ENCODE measurements at regions not wholly inside any gene's neighbourhood (a gene's known extent, or its start where the extent isn't known, plus 50 kb on each side); places are given as distances from the start of the nearest gene placed in this dataset.
"Not testable (repeated sequence)": the region's sequence is repeated elsewhere in the genome, so short reads cannot be mapped to it uniquely, and the experiment has no call there.

DNA sequence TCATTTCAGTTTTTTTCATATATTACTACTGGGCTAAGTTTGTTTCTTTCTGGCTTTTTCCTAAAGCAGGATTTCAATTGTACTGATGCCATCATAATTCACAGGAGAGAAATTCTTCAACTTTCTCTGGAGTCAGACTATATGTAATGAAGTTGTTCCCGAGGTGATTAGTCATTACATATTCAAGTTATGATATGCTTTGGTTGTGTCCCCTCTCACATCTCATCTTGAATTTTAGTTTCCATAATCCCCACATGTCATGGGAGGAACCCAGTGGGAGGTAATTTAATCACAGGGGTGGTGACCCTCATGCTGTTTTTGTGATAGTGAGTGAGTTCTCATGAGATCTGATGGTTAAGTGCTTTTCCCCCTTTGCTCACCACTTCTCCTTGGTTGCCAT, 227.5 kb upstream of the LRIG3 start:
- no peak for DNase-seq (ENCODE audit: low read depth)

DNA sequence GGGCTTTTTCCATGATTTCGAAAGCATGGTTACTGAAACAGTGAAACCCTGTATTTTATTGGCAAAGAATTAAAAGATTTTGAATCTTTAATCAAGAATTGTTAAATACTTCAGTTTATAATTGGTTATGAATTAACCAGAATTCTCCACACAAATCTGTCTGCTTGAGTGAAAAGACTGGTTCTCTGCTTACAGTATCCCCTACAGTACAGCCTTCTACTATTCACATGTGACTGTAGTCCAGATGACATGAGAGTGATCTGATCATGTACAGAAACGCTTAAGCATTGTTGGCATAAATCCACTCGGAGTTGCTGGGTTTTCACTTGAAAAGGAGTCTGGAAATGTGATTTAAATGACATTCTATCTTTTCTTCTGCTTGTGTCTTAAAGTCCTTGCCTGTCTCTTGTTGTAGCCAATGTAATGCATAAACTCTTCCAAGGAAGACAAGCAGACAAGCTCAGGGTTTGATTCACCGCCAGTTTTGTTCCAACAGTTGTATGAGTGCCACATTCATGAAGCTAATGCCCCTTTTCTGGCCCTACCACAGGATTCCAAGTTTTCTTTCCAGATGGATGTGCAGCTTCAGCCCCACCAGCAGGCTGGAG, 222.0 kb upstream of the LRIG3 start:
- no peak for DNase-seq (ENCODE audit: low read depth)

DNA sequence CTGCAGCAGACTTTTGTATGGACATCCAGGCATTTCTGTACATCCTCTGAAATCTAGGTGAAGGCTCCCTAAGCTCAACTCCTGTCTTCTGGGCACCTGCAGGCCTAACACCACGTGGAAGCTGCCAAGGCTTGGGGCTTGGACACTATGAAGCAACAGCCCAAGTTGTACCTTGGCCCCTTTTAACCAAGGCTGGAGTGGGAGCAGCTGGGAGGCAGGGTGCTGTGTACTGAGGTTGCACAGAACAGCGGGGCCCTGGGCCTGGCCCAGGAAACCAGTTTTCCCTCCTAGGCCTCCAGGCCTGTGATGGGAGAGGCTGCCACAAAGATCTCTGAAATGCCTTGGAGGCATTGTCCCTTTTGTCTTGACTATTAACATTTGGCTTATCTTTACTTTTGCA, 214.4 kb upstream of the LRIG3 start:
- no peak for DNase-seq (ENCODE audit: low read depth)

DNA sequence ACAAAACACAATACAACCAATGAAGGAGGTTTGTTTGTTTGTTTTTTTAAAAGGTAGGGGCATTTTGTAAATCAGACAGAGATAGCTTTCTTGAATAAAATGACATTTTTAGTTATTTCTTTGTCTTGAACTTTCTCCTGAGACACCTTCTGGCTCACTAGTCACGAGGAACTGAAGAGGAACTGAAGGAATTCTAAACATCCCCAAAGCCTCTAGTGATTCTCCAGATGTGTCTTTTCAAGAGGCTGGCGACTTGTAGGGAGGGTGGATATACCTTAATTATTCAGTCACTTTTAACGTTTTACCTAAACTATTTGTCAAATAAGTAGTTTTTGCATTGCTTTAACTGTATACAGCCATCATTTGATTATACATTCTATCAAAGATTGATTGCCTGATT, 211.2 kb upstream of the LRIG3 start:
- DNase-seq (ENCODE audit: low read depth), result no peak

DNA sequence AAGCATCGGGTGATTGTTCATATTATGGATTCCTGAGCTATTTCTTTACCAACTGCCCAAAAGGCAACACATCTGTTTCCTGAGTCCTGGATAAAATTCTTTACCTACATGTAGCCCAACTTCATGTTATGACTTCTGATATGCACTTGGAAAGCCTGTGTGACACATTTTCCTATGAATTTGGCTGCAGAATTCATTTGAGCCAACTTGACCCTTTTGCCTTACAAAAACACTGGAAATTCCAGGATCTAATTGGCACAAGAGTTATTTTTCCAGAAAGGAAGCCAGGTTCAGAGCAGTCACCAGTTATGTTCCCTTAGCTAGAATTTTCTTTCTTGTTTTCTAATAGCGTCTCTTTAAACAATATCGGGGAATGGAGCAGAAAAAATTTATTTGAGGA, 202.5 kb upstream of the LRIG3 start:
- no peak for DNase-seq (ENCODE audit: low read depth)

DNA sequence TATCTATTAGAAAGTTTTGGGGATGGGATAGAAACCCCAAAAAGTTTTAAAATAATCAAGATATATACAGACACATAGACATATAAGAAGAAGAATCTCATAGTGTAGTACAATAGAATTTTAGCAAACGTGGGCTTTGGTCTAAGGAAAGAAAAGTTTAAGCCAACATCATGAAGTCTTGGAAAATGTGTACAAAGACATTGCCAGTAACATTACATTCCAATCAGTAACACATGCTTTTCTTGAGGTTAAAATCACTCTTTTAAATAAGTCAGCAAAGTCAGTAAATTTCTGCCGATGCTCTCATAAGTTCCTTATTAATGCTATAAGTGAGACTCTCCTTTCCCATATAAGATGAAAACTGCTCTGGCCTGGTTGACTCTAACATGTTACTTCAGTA, 201.1 kb upstream of the LRIG3 start:
- no peak for DNase-seq (ENCODE audit: low read depth)

DNA sequence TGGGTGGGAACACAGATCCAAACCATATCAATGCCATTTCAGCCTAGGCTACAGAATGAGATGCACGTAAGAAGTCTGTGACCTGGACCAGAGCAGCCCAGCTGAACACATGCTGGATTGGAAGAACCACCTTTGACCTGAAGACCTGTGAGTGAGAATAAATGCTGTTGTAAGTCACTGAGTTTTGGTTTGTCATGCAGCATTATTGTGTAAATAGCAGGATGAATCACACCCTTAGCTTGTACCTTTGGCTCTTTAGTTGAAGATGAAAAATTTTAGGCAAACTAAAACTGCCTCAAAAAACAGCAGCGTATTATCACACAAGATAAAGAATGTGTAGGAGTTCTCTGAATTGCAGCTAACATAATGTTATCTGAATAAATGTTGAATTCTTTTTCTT, 199.4 kb upstream of the LRIG3 start:
- no peak for DNase-seq (ENCODE audit: low read depth)

DNA sequence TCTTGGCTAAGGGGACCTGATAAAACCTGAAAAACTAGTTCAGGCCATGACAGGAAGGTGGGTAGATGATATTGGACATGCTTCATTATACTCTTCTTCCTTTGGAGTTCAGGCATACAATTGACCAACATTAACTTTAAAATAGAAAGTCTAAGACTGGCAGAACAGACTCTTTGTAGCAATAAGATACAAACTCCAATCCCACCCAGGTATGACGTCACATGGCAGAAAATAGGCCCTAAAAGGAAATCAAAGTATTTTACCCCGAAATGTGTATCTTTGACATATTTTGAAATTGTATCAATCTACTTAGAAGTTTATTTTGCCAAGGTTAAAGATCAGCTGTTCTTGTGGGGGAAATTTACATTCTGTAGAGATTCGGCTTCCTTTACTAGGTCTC, 198.1 kb upstream of the LRIG3 start:
- DNase-seq (ENCODE audit: low read depth), result no peak

DNA sequence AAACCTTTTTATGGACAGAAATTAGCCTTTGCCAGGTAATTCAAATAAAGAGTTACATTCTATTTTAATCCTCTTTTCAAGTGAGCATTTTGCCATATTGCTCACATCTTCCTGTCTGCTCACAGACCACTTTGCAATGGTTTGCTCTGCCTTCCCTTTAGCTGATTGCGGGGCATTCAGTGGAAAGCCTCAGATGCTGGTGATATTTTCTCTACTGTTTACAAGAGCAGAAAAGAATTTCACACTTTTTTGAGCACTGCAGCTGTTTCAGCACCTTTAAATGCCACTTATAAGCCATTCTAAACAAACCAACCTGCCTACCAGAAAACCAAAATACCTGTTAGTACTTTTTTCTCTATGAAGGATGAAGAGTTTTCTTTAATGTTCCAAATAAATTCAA, 195.7 kb upstream of the LRIG3 start:
- no peak for DNase-seq (ENCODE audit: low read depth)

DNA sequence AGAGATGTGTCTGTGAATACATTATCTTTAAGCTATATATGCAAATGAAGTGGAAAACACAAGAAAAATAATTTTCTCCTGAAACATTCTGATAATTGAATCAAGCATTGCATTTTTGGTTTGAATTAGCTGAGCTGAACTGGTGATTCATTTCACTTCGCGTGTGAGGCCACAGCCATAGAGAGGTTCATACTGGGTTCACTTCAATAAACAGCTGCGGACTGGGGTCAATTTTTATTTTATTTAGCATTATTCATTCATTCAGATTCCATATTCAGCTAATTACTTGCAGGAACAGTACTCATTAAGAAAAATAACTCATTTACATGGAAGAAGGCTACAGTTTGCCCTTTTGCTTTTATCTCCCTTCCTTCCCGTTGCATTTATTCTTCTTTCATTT, 195.2 kb upstream of the LRIG3 start:
- no peak for DNase-seq (ENCODE audit: low read depth)

DNA sequence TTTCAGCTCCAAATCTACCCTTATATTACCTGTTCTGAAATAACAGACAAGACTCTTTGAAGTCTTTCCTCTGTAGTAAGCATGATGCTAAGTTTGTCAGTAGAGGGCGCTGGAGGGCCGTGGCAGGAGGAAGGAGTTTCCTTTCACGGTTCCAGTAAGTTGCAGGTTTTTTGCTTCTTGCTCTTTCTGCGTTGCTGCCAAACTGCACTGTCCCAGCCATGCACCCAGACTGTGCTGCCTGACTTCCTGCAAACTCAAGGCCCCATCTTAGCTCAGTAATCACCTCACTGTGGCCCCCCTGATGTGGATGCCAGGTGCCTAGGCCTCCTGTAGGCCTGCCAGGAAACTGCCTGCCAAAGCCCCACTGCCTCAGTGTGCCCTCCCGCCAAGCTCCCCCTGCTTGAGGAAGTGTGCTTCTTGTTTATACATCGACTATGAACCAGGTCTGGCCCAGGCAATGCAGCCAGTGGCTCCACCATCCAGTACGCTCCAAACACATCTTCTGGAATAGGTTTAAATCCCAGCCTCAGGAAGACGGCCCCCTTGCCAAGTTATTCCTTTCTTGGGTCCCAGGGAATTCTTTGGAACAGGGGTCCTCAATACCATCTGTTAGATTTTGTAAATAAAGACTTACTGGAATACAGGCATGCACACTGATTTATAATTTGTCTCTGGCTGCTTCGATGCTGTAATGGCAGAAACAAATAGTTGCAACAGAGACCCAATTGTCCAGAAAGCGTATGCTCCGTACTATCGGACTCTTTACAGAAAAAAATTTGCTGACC, 193.7 kb upstream of the LRIG3 start:
- DNase-seq (ENCODE audit: low read depth), result peak; percentile 35

DNA sequence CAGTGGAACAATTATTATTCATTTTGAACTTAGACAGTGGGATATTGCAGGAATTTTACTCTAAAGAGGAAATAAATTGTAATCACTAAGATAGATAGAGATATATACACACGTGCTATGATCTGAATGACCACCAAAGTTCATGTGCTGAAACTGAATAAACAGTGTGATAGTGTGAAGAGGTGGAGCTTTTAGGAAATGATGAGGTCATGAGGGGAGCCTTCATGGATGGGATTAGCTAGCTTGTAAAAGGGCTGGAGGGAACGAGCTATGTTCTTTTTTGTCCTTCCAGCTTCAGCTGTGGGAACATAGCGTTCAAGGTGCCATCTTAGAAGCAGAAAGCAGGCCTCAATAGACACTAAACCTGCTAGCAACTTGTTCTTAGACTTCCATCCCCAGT, 191.5 kb upstream of the LRIG3 start:
- DNase-seq (ENCODE audit: low read depth), result no peak

DNA sequence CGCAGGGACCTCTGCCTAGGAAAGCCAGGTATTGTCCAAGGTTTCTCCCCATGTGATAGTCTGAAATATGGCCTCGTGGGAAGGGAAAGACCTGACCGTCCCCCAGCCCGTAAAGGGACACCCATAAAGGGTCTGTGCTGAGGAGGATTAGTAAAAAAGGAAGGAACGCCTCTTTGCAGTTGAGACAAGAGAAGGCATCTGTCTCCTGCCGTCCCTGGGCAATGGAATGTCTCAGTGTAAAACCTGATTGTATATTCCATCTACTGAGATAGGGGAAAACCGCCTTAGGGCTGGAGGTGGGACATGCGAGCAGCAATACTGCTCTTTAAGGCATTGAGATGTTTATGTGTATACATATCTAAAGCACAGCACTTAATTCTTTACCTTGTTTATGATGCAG, 188.2 kb upstream of the LRIG3 start:
- not testable (repeated sequence) for DNase-seq (ENCODE audit: low read depth)

DNA sequence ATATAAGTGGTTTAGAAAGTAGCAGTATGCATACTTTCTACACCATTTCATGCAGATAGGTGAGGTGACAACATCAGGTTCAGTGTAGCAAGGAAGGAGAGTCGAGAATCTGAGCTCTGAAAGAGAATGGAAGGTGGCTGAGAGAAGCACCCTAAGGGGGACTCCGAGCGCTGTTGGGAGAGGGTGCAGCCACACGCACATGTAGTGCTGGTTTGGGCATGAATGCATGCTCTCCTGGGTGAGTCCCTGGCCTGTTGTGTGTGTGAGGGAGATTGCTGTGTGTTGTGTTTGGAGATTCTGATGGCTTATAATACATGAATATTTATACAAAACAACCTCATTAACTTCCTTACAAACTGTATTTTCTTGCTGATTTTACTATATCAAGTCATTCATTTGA, 180.3 kb upstream of the LRIG3 start:
- DNase-seq (ENCODE audit: low read depth), result no peak

DNA sequence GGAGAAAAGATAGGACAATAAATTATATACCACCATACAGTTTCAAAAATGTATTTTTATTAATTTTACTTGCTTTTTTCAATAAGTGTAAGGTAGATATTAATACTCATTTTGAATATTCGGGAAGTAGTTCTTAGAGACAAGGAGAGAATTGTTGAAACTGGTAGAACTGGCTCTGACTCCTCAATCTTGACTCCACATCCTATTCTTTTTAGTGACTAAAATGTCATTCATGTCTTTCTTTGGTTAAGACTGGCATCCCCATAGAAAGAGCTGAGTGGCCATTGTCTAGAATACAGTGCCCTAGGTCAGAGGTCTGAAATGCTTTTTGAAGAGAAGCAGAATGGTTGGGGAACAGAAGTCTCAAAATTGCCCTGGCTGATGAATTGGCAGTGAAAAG, 177.6 kb upstream of the LRIG3 start:
- DNase-seq (ENCODE audit: low read depth), result no peak

DNA sequence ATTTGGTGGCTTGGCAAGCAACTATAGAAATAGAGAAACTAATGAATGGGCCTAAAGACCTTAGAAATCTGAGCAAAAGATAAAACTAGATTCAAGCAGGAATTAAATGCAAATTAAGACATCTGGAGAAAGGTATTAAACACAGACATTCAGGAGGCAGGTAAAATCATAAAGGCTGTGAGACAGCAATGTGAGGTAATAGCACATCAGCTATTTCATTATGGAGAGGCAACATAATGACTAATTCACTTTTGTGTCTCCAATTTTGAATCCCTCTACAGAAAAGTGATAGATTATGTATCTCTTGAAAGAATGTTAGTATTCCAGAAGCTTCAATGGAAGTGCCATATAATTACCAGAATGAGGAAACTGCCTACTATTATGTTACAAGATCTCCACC, 175.9 kb upstream of the LRIG3 start:
- DNase-seq (ENCODE audit: low read depth), result no peak

DNA sequence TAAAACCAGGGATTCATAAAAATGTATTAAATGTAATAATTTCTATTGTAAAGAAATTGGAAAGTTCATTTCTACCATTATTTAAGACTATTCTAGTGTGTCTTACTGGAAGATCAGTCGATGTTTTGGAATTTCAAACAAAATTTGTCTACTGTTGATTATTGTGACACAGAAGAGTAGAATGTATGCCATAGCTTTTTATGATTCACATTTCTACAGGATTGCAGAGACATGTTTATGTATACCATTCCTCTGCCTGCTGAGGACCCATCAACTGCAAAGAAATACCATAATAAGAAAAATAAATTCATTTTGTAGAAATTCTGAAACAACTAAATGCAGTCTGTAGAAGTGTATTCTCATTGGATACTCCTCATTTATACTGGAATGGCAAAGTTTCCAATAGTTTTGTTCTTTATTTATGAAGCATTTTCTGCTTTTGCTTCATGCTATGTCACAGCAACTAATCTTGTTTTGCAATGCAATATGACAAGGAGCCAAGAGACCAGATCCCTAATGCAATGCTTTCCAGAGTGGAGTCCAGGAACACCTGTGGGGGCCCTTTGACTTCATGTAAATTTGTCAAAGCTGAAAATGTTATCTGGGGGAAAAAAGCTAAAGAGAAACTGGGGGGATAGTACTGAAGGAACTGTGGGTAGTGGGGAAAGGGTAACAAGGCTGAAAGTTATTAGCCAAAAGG, 172.9 kb upstream of the LRIG3 start:
- no peak for DNase-seq (ENCODE audit: low read depth)

DNA sequence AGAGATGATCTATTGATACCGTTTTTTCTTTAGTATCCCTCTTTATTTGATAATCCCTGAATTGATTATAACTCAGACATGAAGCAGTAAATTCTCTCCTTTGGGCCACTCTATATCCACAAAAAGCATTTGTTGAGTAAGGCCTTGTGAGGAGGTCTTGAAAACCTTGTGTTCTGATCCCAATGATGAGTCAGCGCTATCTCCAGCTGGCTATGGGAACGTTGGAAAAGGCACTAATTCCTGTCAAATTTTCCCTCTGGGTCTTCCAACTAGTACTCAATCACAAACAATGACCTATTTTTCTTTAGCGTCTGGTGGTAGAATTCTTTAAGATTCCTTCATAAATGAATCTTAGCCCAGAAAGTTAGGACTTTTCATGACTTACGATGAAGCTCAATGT, 168.4 kb upstream of the LRIG3 start:
- DNase-seq (ENCODE audit: low read depth), result no peak

DNA sequence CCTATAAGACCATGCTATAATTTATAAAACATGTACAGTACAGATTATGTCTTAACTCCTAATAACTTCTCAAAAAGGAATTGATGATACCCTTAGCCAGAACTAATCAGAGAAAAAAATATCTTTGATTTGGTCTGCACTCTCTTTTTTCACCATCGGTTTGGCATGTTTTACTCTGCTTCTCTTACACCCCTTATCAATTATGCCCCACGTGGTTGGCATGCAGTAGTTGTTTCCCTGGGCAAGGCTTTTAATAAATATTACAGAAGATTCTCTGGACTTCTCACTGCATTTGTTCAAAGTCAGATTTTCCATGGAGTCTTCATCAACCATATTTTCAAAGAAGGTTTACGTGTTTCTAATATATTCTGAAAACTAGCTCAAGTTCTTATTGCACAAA, 167.4 kb upstream of the LRIG3 start:
- no peak for DNase-seq (ENCODE audit: low read depth)

DNA sequence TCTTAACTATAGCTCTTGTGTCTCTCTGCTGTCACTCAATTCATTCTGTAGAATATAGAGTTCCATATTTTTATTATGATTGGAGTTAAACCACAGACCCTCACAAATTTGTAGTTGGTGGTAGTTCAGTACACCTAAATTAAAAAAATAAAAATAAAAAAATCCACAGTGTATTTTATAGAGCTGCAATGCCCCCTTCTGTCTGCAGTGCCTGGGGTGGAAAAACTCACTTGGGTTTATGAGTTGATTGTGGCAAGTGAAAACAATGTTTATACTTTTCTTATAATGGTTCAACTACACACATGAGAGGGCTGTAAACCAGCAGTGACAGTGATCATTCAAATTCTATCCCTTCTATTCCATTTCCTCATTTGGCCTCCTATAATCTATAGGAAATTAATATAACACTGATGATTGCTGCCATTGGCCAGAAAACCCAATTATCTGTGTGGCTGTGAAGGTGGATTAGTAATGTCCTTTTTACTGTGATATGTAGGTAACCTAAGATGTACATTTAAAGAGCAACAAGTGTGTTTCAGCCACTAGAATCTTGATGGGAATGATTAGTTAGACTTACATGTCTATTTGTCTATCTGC, 166.9 kb upstream of the LRIG3 start:
- no peak for DNase-seq (ENCODE audit: low read depth)

DNA sequence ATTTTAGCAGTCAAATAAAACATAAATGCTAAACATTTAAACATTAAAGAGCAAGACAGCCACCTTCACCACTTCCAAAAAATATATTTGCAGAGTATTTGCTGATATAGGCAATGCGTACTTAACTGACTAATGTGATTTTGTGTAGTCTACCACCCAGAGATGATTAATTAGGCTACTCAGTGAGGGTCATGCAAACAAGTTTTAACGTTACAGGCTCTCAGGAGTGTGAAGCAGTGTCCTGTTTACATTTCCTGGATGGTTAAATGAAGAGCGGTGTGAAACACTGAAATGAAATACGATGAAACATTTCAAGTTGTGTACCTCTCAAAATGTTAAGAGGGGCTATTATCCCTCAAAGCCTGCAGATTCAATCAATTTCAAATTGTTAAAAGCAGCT, 165.8 kb upstream of the LRIG3 start:
- no peak for DNase-seq (ENCODE audit: low read depth)

DNA sequence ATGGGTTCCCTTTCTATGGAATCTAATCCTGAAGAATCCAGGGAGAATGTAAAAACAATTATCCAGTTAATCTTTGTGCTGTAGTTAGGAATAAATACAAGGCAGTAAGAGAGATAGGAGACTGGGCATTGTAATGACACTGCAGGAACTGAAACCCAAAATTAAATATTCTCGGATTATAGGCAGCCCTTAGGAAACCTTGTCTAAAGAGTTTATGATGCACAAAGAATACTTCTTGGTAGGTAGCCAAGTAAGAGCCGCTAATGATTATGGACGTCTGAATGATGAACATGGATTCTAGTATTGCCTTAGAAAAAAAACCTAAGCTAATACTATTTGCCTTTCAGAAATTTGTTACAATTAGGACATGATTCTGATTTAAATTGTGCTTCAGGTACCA, 165.4 kb upstream of the LRIG3 start:
- no peak for DNase-seq (ENCODE audit: low read depth)

Data from HS-27A (cell line).